ENCODE measurements at regions not wholly inside any gene's neighbourhood (a gene's known extent, or its start where the extent isn't known, plus 50 kb on each side); places are given as distances from the start of the nearest gene placed in this dataset.

DNA sequence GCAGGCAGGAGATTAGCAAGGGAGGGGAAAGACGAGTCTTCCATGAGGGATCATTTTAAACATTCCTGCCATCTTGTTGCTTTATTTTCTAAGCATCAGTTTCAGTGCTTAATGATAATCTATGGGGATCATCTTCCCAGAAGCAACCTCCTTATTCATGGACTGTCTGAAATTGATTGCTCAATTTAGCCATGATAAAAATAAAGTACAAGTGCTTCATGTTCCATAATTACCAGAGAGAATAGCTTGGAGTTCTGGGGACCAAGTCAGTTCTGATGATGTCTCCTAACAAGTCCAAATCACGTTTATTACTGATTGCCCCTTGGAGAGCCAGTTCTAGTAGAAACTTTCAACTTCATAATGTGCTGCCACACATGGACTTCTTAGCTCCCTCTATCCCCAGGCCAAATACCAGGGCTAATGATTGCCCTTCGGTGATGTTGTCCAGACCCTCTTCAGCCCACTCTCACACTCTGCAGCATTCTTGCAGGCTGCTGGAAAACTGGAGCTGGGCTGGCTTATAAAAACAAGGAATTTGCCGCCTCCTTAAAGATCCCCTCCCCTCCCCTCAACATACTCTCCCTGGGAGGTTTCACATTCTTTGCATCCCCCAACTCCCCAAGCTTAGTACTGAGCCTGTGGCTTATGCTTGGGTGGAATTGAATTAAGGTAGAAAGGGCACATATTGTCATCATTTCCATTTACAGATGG is 222.1 kb upstream of the ADAMTS9 start:
- Histone ChIP-seq H3K4me3 (no peak overlapping the region), H3K36me3 (no peaks in the 10 kb centered on the region), H3K27me3 (no peaks in the 10 kb centered on the region), H3K4me1 (ENCODE audit: insufficient read depth) (peaks cover 7% of the 10 kb centered on the region), H3K9me3 (no peaks in the 10 kb centered on the region), H3K27ac (no peak overlapping the region)
- DNase-seq, result no peak
- intact Hi-C loops (cut with DNase I), result no loop called here
- WGBS, 3 donors, result 81 to 87% (median 84%) methylated on average over 4 of the region's 4 CpGs
- TF ChIP-seq POLR2A (IDR thresholded peaks at IDR 0.05), result no peak
- TF ChIP-seq, protein P1, sequence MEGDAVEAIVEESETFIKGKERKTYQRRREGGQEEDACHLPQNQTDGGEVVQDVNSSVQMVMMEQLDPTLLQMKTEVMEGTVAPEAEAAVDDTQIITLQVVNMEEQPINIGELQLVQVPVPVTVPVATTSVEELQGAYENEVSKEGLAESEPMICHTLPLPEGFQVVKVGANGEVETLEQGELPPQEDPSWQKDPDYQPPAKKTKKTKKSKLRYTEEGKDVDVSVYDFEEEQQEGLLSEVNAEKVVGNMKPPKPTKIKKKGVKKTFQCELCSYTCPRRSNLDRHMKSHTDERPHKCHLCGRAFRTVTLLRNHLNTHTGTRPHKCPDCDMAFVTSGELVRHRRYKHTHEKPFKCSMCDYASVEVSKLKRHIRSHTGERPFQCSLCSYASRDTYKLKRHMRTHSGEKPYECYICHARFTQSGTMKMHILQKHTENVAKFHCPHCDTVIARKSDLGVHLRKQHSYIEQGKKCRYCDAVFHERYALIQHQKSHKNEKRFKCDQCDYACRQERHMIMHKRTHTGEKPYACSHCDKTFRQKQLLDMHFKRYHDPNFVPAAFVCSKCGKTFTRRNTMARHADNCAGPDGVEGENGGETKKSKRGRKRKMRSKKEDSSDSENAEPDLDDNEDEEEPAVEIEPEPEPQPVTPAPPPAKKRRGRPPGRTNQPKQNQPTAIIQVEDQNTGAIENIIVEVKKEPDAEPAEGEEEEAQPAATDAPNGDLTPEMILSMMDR (IDR thresholded peaks at IDR 0.05), result no peak
- no peak for TF ChIP-seq EP300 (IDR thresholded peaks at IDR 0.05)

DNA sequence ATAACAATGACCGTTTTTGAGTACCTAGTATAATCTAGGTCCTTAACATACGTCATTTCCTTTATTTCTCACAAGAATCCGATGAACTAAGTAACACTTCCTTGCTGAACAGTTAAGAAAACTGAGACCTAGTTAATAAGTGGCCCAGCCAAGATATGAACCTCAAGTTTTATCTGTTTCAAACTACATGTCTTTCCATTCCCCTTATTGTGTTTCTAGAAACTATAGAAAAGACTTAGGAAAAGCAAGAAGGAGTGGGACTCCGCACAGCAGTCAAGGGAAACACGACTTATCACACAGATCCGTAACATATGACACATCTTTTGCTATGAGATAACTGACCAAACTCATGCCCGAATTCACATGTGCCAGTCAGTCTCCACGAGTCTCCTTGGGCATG is 221.2 kb upstream of the ADAMTS9 start:
- TF ChIP-seq POLR2A (IDR thresholded peaks at IDR 0.05), result no peak

DNA sequence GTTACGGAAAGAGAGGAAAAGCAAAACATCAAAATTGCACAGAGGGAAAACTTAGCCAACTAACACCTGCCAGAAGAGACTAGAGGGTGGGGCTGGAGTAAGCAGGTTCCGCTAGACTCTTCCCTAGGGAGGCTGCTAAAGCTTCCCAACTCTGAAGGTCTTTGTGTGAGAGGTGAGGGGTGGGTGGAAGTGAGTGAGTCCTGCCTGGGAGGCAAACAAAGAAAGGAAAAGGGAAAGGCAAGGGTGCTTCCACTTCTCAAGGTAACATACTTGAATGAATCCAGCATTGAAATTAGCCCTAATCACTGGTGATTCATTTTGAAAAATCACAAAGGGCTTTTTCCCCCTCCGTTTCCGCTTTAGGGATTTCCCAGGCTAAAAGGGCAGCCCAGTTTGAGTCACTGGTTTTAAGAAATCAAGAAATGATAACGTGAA is 220.5 kb upstream of the ADAMTS9 start:
- no peak overlapping the region for H3K4me3 ChIP-seq
- H3K36me3 ChIP-seq, result no peaks in the 10 kb centered on the region
- DNase-seq, result no peak
- intact Hi-C loops (cut with DNase I), result no loop called here
- 50 to 62% (median 51%) methylated on average over 5 of the region's 5 CpGs for WGBS, 3 donors
- peaks cover 14% of the 10 kb centered on the region for H3K4me1 ChIP-seq (ENCODE audit: insufficient read depth)
- H3K9me3 ChIP-seq, result no peaks in the 10 kb centered on the region
- no peak for TF ChIP-seq POLR2A (IDR thresholded peaks at IDR 0.05)
- TF ChIP-seq EP300 (IDR thresholded peaks at IDR 0.05), result no peak
- TF ChIP-seq, protein P1 (IDR thresholded peaks at IDR 0.05), result no peak
- no peaks in the 10 kb centered on the region for H3K27me3 ChIP-seq
- no peak overlapping the region for H3K27ac ChIP-seq

More for the DNA sequence above, 221.2 kb upstream of the ADAMTS9 start:
- H3K36me3 ChIP-seq, result no peaks in the 10 kb centered on the region
- H3K27ac ChIP-seq, result no peak overlapping the region
- no peaks in the 10 kb centered on the region for H3K27me3 ChIP-seq
- H3K9me3 ChIP-seq, result no peaks in the 10 kb centered on the region
- no peak for DNase-seq
- intact Hi-C loops (cut with DNase I), result no loop called here
- 89 to 95% (median 93%) methylated on average over 8 of the region's 8 CpGs for WGBS, 3 donors
- peaks cover 12% of the 10 kb centered on the region for H3K4me1 ChIP-seq (ENCODE audit: insufficient read depth)
- H3K4me3 ChIP-seq, result no peak overlapping the region

DNA sequence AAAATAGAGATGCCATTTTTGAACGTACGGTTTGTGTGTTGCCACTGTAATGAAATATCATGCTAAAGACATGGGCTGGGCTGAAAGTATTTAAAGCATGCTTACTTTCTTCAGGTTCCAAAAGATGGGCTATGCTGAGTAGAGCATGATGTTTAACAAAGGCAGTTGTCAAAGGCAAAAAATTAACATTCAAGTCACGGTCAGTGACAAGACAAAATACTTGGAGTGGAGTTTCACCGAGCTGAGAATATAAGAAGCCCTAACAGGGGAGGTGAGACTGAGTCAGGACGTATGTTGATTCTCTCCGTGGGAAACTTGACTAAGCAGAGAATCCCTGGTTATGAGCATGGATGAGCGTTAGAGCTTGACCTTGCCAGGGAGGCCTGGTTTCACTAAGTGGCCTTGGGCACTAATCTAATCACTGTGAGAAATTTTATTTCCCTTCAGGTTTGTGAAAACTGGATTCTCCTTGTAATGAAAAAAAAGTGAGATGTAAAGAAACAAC is 218.2 kb upstream of the ADAMTS9 start:
- intact Hi-C loops (cut with DNase I), result no loop called here
- Histone ChIP-seq H3K9me3 (no peaks in the 10 kb centered on the region), H3K36me3 (no peaks in the 10 kb centered on the region), H3K27me3 (no peaks in the 10 kb centered on the region), H3K4me1 (ENCODE audit: insufficient read depth) (peaks cover 18% of the 10 kb centered on the region), H3K4me3 (no peak overlapping the region), H3K27ac (no peak overlapping the region)
- no peak for DNase-seq
- WGBS, 3 donors, result 59 to 77% (median 68%) methylated on average over 7 of the region's 7 CpGs
- TF ChIP-seq EP300 (IDR thresholded peaks at IDR 0.05), result no peak
- TF ChIP-seq POLR2A (IDR thresholded peaks at IDR 0.05), result no peak
- TF ChIP-seq, protein P1 (IDR thresholded peaks at IDR 0.05), result no peak

DNA sequence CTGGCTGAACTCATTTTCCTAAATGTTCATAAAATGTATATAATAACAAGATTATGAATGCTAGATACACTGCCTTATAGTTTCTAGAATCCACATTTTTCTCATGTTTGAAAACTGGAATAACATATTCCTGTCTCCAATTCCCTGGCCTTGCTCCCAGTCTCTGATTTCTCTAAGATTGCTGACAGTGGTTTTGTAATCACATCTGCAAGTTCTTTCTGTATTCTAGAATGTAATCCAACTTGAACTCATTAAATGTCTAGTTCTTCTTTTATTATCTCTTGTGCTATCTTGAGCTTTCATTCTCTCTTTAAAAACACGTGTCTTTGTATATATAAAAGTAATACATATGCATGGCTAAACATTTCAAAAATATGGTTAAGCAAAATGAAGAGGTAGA is 215.2 kb upstream of the ADAMTS9 start:
- Histone ChIP-seq H3K4me3 (no peak overlapping the region), H3K4me1 (ENCODE audit: insufficient read depth) (peaks cover 23% of the 10 kb centered on the region), H3K27ac (no peak overlapping the region), H3K27me3 (no peaks in the 10 kb centered on the region), H3K36me3 (no peaks in the 10 kb centered on the region), H3K9me3 (no peaks in the 10 kb centered on the region)
- DNase-seq, result no peak
- no peak for TF ChIP-seq EP300 (IDR thresholded peaks at IDR 0.05)
- no peak for TF ChIP-seq POLR2A (IDR thresholded peaks at IDR 0.05)
- TF ChIP-seq, protein P1 (IDR thresholded peaks at IDR 0.05), result no peak
- intact Hi-C loops (cut with DNase I), result no loop called here
- WGBS, 3 donors, result 5 to 16% (median 13%) methylated on average over 1 of the region's 1 CpG

All from ovary (tissue), 7 donors.